ELR (cell line): ENCODE measurements at regions not wholly inside any gene's neighbourhood (a gene's known extent, or its start where the extent isn't known, plus 50 kb on each side); places are given as distances from the start of the nearest gene placed in this dataset.

ENCODE experiments used
- DNase-seq: peaks from one replicate; pipeline ENCODE4 v3.0.0-alpha.2; 2015; ENCODE audit warnings: low read depth

GRCh38 chrX:20620306-20620705, 353.6 kb upstream of the RPS6KA3 start:
- peak; percentile 65 for DNase-seq

- DNase-seq: no peak
Observed at GRCh38 chrX:20609916-20610415, 343.3 kb upstream of the RPS6KA3 start.

DNA sequence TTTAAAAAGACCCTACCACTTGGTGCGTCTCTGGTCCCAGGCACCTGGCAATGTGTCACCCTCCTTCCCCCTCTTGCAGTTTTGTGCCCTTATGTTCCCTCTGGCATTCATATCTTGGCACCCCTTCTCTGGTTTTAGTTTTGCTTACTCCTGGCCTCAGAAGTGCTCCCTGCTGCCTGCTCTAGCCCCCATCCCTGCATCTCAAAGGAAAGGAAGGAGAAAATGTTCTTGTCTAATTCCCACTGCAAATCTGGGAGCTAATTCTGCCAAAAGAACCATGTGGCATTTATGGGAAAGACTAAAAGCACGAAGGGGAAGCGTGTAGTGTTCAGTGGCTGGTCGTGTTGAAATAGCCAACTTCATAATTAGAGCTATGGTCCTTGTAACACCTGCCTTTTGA, 340.1 kb upstream of the RPS6KA3 start:
- no peak for DNase-seq

DNA sequence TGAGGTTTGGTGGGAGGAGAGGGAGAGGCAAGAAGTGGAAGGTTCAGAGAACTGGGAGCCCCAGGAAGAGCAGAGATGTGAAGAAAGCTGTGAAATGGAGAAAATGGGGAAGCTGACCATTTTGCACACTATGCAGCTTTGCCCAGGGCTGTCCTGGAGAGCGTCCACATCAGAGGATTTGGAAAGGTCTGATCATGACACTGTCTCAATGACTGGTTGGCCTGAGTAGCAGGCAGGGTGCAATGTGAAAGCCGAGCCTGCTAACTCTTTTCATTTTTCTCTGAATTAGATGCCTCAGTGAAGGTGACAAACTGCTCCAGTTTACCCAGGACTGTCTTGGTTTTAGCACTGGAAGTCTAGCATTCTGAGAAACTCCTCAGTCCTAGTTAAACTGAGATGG, 330.1 kb upstream of the RPS6KA3 start:
- no peak for DNase-seq

DNA sequence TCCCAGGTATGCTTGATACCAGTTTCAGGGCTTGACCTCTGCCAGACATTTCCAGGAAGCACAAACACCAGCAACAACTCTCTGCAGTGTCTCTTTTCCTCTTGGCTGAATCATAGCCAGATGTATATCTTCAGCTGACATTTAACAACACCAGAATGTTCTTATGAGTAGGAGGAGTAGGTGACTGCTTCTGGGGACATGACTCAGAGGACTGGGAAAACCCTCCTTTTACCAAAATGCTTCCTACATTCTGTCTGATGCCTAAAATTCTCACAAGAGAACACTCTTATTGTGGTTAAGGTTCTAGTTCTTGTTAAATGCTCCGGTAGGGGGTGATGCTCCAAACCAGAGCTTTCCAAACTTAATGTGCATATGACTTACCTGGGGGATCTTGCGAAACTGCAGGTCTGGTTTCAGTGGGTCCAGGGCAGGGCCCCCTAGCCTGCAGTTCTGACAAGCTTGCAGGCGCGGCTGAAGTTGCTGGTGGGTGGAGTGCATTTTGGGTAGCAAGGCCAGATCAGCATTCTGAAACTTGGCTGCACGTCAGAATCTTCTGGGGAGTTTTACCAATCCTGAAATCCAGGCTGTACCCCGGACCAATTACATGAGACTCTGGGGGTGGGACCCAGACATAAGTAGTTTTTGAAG, 329.3 kb upstream of the RPS6KA3 start:
- DNase-seq: peak; percentile 1

- DNase-seq: peak; percentile 18
Observed at GRCh38 chrX:20594985-20595384, 328.3 kb upstream of the RPS6KA3 start.

DNA sequence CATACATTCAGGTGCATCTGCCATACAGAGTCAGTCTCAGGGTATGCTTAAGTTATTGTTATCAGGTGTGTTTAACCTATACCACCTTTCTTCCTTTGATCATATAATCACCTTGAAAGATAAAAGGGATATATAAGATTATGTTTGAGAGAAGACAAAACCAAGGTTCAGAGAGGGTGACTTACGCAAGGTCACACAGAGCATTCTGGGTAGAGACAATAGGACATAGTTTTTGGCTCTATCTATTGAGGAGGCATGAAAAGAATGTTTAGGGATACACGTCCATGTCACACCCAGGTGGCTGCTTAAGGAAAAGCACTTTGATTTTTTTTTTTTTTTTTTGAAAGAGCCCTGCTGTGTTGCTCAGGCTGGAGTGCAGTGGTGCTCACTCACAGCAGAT, 327.1 kb upstream of the RPS6KA3 start:
- no peak for DNase-seq

DNA sequence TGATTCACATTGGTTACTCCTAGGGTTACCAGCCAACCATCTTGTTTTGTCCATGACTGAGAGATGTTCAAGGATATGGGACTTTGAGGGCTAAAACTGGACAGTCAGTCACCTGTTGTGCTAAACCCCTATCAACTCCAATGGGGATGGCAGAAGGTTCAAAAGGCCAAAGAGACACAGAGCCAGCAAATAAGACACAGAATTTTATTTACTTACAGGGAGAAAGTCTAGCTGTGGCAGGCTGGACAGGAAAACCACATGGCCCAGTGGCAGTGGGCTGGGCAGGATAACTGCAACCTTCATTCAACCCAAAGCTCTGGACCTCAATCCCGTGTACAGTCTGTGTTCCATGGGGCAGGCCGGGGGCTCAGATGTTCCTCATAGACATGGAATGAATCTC, 326.7 kb upstream of the RPS6KA3 start:
- no peak for DNase-seq

DNA sequence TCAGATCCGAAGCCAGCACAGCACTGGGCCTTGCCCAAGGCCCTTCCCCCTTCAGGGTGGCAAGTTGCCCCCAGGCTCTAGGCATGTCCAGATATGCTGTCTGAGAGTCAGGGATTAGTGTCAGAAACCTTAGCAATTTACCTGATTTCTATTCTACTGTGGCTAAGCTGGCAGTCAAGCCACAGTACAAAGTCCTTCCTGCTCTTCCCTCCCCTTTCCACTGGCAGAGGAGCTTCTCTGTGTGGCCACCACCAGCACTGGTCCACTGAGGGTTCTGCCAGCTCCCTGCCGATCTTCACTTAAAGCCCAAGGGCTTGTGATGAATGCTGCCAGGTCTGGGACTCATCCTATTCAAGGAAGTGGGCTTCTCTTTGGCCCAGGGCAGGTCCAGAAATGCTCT, 324.5 kb upstream of the RPS6KA3 start:
- DNase-seq: no peak

GRCh38 chrX:20585782-20586181, 319.1 kb upstream of the RPS6KA3 start:
- DNase-seq: no peak

DNA sequence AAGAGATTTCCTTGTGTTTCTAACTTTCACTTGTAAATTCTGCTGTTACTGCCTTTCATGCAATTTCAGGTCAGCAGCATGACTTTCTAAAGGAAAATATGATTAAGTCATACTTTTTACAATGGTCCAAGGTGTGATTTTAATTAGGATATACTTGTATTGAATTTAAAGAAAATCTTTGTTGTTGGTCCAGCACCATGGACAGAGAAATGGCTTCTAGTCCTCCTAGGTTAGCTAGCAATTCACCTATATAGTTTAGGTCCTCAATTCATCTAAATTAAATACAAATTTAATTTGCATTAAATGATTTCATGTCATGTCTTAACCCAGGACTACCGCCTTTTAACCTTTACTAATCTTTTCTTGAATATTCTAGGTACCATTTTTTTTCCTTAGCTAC, 304.9 kb upstream of the RPS6KA3 start:
- peak; percentile 10 for DNase-seq

DNA sequence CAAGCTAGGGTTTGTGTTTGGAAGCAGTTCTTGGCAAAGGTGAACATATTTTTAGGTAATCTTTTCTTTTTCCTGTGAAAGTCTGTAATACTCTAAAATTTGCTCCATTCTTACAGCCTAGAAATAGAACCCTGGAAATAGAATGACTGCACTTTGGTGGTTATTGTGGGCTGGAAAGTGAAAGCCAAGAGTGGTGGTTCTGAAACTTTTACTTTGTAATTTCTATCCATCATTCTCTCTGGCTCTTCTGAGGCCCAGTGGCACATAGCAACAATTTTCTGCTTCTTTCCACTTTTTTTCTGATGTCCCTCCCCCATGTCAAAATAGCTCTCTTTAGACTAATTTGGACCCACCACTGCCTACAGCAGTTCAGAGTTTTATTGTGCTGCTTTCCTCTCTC, 300.4 kb upstream of the RPS6KA3 start:
- no peak for DNase-seq

- peak; percentile 23 for DNase-seq
Observed at GRCh38 chrX:20547611-20548051, 280.9 kb upstream of the RPS6KA3 start.

DNA sequence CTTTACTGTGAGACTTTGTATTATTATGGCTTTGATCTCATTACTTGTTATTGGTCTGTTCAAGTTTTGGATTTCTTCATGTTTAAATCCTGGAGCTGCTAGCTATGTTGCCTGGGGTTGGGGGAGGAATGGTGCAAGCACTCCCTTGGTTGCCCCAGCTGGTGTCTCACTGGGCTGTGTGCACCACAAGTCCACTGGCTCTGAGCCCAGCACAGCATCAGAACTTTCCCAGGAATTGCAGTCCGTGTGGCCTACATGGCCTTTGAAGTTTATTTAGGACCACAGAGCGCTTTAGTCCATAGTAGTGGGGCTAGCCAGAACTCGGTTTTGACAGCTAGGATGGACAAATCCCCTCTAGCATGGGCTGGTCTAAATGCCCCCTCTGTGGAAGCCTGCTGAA, 278.8 kb upstream of the RPS6KA3 start:
- no peak for DNase-seq

DNA sequence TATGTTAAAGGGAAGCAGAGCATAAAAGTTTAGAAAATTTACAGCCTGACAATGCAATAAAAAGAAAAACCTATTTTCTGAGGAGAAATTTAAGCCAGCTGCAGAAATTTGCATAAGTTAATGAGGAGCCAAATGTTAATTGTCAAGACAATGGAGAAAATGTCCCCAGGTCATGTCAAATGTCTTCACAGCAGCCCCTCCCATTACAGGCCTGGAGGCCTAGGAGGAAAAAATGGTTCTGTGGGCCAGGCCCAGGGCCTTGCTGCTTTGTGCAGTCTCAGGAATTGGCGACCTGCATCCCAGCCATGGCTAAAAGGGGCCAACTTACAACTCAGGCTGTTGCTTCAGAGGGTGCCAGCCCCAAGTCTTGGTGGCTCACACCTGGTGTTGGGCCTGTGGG, 275.4 kb upstream of the RPS6KA3 start:
- no peak for DNase-seq

- DNase-seq: no peak
Observed at GRCh38 chrX:20538974-20539373, 272.3 kb upstream of the RPS6KA3 start.

DNA sequence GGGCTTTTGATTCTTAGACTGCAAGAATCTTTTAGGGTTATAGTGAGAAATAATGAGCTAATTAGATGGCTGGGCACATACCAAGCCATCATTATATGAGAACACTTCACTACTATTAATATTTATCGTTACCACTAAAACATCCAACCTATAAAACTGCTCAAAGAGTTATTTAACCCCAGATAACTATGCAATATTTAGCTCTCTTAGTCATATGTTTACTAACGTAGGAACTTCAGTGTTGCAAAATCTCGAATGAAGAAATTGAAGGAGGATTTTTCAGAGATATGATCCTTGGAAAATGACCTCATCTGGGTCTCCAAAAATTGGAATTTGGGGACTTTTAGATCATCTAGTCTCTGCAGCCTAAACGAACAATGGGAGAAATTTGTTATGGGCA, 265.0 kb upstream of the RPS6KA3 start:
- peak; percentile 14 for DNase-seq

DNA sequence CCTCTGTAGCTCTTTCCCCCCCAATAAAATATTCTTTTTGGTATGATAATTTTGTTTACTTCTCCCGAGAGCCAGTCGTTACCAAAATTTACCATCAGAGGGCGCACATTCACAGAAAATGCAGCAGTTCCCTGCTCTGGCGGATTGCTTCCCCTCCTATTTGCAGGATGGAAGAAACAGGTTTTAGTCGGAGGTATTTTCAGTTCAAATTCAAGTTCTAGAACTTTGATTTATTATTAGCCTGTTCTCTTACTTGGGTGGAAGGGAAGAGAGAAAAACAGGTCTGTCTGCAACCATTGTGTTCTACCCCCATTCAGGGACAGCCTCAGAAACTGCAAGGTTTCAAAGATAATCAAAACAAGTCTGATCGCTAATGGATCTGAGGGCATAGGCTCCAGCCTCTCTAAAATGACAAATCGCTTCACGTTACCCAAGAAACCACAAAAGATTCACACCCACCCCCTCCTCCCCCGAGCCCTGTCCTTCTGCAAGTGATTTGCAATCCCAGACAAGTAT, 263.8 kb upstream of the RPS6KA3 start:
- DNase-seq: peak; percentile 63

DNA sequence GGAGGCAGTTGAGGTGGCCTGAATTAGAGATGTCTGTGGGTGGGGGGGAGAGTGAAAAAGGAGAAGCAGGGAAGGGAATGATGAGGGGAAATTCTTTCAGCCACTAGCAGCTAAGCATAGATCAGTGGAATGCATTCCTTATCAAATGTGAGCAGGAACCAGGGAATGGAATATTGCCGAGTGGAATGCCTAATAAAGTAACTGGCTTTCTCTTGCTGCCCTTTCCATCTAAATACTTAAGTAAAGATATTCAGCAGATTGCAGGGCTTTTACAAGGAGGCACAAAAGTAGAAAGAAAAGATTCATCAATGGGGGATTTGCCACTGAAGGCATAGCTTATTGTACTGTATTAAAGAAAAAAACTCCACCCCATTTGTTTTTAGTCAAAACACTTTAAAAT, 263.0 kb upstream of the RPS6KA3 start:
- DNase-seq: no peak

DNA sequence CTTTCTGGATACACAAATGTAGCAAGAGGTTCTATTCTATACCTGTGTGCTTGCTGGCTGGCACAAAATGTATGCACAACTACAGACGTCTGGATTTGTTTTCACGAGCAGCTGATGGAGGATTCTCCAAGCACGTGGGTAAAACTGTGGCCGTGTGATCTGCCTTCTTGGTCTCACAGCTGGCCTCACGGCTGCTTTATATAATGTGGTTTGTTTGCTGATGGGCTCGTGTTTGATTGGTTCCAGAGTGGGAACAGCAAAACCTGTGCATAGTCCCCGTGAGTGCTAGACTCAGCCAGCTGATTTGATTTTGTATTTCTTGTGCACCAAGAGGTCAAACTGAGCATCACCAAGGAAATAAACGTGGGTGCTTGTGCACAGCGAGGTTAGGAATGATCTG, 262.6 kb upstream of the RPS6KA3 start:
- no peak for DNase-seq

- peak; percentile 54 for DNase-seq
Observed at GRCh38 chrX:20527558-20528011, 260.9 kb upstream of the RPS6KA3 start.

- DNase-seq: no peak
Observed at GRCh38 chrX:20527041-20527440, 260.3 kb upstream of the RPS6KA3 start.

DNA sequence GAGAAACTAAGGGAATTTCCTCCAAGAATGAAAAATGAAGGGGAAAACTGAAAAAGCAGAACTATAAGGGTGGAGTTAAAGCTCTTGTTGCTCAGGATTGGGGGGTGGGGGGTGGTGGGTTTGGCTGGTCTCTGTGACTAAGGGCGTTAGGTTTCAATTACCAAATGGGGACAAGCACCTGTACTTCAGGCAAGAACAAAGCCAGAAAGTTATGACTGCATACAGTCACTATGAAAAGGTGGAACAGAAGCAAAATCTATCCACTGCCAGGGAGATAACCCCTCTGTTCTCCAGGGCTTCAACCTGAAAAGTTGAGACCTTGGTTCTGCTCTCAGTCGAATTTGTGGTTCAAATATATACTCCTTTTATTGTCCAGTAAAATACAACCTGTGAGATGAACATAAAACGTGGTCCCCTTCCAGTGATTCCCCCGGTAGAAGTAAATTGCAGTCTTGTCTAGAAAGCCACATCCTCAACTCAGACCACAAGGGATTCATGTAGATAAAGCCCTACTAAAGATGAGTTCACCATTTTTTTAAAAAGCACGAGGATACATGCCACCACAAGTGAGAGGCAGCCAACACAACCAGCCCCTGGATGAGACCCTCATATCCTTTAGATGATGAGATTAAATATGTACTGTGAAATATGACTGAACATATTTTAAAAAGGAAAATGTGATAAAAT, 257.1 kb upstream of the RPS6KA3 start:
- DNase-seq: no peak
